GF-D8 (cell line): ENCODE measurements at regions not wholly inside any gene's neighbourhood (a gene's known extent, or its start where the extent isn't known, plus 50 kb on each side); places are given as distances from the start of the nearest gene placed in this dataset.

ENCODE experiments used
- DNase-seq: peaks from one replicate; lab custom pipeline; 2025; lab: John Stamatoyannopoulos, UW

DNA sequence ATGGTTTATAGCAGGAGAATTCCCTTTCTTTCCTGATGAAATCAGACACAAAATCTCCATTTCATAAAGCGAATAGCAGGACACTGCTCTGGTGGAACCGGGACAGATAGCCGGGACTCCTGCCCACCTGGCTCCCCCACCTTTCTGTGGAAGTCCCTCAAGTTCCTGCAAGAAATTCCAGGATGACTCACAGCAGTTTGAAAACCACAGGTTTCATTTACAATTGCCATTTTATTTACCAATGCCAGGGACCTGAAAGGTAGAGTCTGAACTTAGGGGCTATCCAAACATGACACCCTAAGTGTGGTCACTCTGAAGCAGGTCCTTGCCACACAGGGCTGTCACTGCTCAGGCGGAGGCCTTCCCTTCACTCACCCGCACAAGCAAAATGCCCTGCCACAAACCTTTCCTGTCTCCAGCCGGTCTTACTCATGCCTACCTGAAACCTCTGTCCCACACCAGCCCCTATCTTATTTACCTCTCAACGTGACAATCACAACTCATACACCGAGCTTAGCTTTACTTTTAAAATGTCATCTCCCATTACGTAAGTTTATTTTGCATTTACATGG, 63.3 kb upstream of the TAF1L start:
- no peak for DNase-seq

DNA sequence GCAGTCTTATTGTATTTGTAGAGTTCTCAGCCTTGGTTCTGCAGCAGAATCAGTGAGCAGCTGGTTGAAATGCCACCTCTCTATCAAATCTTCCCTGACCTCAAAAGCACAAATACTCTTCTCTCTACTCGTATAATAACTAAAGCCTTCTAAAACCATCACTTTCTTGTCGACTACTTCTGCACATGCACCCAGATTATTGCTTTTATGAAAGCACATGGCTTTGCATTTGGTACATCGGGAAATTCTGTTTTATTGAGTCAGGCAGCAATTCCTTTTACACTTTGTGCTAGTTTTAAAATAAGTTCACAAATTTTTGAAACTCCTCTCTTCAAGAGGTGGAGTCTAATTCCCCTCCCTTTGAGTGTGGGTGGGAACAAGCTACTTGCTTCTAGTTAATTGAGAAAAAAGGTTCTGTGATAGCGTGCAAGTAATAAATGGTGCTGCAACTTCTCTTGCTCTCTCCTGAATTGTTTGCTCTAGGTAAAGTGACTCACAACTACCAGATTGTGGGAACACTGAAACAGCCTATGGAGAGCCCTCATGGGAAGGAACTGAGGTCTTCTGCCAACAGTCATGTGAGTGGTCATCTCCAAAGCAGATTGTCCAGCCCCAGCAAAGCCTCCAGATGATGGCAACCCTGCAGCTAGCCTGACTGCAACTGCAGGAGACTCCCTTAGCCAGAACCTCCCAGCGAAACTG, 66.0 kb upstream of the TAF1L start:
- DNase-seq: no peak

DNA sequence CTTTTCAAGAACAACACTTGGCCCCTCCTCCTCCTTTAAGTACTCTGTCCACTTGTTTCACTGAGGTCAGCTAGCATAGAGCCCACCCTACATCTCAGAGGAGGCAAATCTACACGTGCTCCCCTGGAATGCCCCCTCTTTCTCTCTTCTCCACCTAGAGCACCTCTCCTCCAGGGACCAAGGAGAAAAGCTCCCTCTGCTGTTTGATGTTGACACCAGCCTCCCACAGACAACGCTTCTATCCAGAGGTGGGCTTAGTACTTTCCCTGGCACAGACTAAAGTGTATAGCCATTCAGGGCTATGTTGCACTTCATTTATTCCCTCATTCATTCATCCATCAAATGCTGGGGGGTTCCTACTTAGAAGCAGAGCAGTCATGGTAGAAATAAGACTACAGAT, 68.2 kb upstream of the TAF1L start:
- DNase-seq: no peak

- DNase-seq: no peak
These were observed 68.9 kb upstream of the TAF1L start for GRCh38 chr9:32704343-32704742.

DNA sequence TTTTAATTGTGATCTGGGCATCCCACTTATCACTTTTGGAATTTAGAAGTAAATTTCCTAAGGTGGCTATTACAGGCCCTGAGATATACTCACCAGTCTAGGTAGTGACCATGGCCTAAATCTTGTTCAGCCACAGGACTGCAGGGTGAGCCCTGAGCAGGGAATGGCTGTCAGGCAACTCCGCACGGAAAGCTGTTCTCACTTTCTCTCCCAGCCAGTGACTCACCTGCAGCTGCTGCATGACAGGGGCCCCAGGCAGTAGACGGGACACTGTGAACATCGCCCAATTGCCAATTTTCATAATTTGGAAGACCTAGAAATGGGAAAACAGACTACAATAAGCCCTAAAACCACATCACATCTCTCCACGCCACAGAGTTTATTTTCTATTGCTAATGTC, 69.6 kb upstream of the TAF1L start:
- DNase-seq: no peak

DNA sequence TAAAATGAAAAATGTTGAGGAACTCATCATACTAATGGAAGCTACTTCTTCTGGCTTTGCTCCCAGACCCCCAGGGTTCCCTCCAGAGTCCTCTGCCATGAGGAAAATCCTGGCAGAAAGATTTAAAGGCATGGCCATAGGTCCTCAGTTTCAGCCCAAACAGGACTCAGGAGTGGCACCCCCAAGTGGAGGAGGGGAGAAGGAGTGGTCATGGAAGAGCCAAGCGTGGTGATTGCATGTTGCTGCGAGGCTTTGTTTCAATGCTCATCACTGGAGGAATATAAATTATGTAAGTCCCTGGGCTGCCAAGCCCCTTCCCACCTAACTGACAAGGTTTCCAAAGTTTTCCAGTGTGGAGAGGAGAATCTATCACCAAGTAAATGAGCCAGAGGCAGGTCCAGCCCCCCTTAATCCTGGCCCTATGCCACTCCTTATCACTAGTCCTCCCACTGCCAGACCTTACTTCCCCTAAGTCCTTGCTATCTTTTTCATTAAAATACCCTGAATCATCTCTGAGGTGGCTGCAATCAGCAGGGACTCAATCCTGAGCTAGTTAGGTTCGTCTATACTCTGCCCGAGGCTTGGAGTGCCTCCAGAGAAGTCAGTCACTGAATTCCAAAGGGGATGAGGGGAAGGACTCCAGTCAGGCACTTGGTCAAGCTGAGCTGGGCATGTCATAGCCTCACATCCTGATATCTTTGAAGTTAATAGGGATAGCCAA, 70.7 kb upstream of the TAF1L start:
- DNase-seq: no peak

DNA sequence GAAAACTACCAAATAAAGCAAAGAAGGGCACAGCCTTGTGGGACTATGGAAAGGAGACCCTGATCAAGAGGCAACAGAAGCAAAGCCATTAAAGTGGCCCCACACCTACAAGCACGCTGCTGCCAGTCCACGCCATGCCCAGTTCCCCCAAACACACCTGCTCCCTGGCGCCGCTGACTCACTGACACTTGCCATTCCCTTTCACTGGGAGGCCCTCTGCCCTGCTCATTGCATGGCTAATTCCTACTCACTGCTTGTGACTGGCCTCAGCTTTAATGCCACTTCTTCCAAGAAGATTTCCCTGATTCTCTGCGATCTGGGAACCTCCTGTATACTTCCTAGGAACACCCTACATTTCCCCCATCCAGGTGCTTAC, 71.2 kb upstream of the TAF1L start:
- DNase-seq: no peak

GRCh38 chr9:32707326-32707725, 71.9 kb upstream of the TAF1L start:
- no peak for DNase-seq

- no peak for DNase-seq
These were observed 73.1 kb upstream of the TAF1L start for GRCh38 chr9:32708480-32709150.

GRCh38 chr9:32709871-32710270, 73.5 kb upstream of the TMEM215 start:
- no peak for DNase-seq

DNA sequence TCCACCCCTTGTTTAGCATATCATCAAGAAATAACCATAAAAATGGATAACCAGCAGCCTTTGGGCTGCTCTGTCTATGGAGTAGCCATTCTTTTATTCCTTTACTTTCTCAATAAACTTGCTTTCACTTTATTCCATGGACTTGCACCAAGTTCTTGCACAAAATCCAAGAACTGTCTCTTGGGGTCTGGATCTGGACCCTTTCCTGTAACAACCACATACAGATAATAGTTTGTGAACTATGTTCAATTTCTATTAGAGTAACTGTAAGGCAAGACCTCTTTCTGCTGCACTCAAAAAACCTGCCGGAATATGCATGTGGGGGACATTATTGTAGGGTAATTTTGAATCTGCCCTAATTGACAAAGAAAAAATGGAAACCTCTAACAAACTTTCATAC, 66.9 kb upstream of the TMEM215 start:
- no peak for DNase-seq

DNA sequence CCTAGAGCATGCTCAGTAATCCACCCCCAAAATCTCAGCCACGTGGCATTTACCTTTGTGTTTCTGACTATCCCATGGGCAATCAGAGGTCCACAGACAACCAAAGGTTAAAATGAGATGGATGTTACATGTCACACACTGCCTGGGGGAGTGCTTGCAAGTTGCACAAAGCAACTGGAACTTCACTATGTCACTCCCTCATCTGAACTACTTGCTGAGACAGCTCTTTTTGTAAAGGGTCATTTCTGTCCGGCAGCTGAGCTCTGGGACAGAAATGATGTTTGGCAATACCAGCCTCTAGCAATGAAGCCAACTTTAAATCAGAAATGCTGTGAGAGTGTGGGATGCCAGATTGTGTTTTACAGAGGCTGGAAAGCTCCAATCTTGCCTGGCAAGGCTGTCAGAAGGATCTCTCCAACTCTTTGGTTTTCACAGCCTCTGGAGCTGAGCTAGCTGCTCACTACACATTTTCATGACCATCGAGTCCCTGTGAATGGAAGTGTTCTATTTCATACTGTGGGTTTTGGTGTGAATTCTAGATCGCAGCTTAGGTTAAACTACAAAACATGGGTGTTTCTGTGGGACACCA, 66.3 kb upstream of the TMEM215 start:
- DNase-seq: no peak

- DNase-seq: no peak
These were observed 60.6 kb upstream of the TMEM215 start for GRCh38 chr9:32722704-32723103.

DNA sequence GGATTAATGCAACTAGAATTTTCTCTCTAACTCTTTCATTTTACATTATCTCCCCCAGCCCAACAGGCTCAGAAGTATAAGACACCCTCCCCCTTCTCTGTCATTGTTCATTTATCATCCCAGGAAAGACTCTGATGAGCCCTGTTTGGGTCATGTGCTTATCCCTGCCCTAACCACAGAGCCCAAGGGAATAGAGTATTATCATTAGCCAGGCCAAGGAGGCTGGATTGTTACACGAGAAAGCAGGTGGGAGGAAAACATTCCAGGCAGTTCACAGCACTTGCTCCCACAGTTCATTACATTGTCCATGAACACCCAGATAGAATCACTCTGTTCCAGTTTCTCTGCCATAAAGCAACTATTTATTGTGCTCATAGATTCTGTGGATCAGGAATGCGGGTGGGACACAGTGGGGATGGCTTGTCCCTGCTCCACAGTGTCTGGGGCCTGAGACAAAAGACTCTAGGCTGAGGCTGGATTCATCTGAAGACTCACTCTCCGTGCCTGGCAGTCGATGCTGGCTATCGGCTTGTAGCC, 59.5 kb upstream of the TMEM215 start:
- DNase-seq: no peak

DNA sequence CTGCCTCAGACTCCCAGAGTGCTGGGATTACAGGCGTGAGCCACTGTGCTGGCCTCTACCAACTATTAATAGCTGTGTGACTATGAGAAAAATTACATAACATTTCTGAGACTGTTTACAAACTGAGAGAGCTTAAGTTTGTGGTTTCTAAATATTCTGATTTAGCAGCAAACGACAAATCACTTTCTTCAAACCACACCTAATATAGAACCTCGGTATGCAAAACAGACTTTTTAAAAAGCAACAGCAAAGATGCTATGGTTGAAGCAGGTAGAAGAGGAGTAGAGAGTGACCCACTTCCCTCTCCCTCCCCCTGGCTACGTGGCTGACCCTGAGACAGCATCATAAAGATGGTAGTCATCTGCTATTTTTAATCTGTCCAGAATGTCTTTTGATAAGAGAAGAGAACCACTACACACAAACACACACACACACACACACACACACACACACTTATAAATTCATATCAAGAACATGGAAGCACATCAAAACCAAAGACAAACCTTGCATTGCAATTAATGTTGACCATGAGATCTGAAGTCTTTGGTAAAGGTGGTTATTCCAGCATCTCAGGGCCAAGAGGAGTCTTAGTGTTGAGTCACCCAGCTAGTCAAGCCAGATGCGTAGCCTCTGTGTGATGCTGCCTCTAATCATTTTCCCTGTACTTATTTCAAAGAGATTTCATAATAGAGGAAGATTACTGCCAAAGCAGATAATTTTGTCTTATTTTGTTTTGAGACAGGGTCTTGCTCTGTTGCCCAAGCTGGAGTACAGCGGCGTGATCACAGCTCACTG, 58.1 kb upstream of the TMEM215 start:
- no peak for DNase-seq

GRCh38 chr9:32728181-32728580, 55.2 kb upstream of the TMEM215 start:
- DNase-seq: peak; percentile 5
